GM18867 (cell line): ENCODE measurements at regions not wholly inside any gene's neighbourhood (a gene's known extent, or its start where the extent isn't known, plus 50 kb on each side); places are given as distances from the start of the nearest gene placed in this dataset.
"Not testable (repeated sequence)": the region's sequence is repeated elsewhere in the genome, so short reads cannot be mapped to it uniquely, and the experiment has no call there.

Experiments used
- ATAC-seq: cut with Tn5 transposase; IDR thresholded peaks from one replicate; pipeline ENCODE4 v1.9.1; 2021; ENCODE audit warnings: mild to moderate bottlenecking, moderate library complexity; ENCODE audit not compliant: unreplicated experiment

GRCh38 chr1:166601650-166602278, 237.5 kb upstream of the POGK start:
- no peak for ATAC-seq

GRCh38 chr1:166602801-166603200, 236.5 kb upstream of the POGK start:
- ATAC-seq = not testable (repeated sequence)

DNA sequence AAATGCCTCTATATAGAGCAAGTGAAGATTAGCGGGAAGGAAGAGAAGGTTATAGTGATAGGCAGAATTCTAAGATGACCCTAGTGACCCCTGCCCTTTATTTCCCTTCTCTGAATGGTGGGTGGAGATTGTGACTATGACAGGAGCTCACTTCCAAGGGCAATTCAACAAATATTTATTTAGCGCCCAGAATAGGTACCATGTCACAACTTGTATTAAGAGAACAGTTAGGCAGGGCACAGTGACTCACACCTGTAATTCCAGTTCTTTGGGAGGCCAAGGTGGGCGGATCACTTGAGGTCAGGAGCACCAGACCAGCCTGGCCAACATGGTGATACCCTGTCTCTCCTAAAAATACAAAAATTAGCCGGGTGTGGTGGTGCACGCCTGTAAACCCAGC, 236.0 kb upstream of the POGK start:
- ATAC-seq = no peak

GRCh38 chr1:166605137-166605536, 234.1 kb upstream of the POGK start:
- ATAC-seq = no peak

DNA sequence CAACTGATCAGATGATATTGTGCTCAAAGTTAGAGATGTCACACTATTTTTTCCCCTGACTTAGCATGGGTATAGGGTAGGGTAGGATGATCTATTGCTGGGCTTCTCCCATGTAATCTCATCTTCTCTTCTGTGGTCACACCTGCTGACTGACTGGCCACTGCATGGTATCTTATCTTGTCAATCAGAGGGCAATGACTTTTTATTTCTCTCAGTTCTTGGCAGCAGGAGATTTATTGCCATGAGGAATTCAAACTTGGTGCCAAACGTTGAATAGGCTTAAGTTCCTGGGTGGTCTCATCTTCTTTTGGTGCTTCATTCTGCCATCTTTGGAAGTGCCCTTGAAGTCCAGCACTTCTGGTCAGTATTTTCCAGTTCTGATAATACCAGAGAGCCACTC, 226.4 kb upstream of the POGK start:
- ATAC-seq = no peak

DNA sequence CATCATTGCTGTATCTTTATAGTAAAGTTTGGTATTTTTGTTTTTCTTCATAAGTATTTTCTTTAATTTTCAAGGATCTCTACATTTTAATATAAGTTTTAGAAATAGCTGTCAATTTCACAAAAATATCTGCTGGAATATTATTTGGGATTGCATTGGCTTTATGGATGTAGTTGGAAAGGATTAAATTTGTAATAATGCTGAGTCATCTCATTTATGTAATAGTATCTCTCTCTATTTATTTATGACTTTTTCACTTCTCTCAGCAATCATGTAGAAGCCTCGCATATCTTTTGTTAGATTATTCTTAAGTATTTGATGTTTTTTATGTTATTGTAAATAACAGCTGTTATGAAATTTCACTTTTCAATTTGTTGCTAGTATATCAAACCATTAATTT, 223.1 kb upstream of the POGK start:
- no peak for ATAC-seq

- no peak for ATAC-seq
These were observed 212.6 kb upstream of the POGK start for GRCh38 chr1:166626711-166627110.

DNA sequence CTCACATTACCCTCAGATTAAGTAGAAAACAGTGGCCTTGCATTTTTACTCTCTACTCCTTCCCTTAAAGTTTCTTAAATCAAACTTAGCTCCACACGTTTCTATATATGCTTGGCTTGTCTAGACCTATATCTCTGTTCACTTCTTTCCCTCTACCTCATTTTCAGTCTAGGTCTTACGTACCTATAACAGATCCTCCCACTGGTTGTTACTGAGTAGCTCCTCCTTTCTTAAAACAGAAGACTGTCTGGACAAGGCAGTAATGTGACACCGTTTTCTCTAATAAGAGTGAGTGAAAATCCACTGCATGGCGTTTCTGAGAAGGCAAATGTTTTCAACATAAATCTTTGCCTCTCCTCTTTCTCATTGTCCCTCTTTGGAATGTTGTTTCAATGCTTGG, 211.7 kb upstream of the POGK start:
- ATAC-seq = no peak

- no peak for ATAC-seq
These were observed 211.0 kb upstream of the POGK start for GRCh38 chr1:166628259-166628658.

- ATAC-seq = no peak
These were observed 209.3 kb upstream of the POGK start for GRCh38 chr1:166629946-166630345.

DNA sequence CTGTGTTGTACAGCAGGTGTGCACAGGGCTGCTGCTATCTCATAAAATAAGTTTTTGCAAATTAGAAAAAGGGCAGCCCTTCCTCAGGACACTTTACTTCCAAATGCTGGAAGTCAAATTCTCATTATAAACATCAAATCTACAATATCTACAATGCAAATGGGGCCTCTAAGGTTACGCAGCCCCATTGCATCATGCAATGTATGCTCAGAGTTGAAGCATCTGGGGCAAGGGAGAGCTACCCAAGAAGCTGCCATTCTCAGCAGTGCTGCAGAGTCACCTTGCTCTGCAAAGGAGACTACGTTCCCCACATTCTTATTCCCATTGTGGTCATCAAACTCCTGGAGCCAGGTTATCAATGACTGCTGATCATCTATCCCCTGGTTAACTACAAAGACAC, 208.9 kb upstream of the POGK start:
- ATAC-seq = no peak

DNA sequence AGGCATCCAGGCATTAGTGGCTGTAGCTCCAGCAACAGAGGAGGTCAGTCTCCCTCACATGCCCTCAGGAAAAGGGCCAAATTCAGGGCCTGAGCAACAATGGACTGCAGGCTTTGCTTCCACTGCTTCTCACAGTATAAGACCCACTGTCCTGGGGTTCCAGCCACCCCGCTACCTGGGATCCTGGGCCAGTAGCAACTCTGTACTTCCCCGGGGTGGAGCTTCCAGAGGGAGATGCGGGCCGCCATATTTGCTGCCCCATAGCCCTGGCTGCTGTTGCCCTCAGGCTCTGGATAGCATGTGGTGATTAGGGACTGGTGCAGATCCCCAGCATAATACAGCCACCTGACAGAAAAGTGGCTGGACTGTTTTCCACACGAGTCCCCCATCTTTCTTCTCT, 201.1 kb upstream of the POGK start:
- ATAC-seq = no peak

DNA sequence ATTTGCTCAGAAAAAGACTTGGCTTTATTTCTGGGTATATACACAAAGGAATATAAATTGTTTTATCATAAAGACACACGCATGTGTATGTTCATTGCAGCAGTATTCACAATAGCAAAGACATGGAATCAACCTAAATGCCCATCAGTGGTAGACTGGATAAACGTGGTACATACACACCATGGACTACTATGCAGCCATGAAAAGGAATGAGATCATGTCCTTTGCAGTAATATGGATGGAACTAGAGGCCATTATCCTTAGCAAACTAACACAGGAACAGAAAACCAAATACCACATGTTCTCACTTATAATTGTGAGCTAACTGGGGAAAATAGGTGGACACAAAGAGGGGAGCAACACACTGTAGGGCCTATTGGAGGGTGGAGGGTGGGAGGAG, 182.0 kb upstream of the POGK start:
- not testable (repeated sequence) for ATAC-seq

DNA sequence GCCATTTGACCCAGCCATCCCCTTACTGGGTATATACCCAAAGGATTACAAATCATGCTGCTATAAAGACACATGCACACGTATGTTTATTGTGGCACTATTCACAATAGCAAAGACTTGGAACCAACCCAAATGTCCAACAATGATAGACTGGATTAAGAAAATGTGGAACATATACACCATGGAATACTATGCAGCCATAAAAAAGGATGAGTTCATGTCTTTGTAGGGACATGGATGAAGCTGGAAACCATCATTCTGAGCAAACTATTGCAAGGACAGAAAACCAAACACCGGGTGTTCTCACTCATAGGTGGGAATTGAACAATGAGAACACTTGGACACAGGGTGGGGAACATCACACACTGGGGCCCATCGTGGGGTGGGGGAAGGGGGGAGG, 172.5 kb upstream of the POGK start:
- not testable (repeated sequence) for ATAC-seq

- ATAC-seq = not testable (repeated sequence)
These were observed 171.7 kb upstream of the POGK start for GRCh38 chr1:166667600-166667999.

DNA sequence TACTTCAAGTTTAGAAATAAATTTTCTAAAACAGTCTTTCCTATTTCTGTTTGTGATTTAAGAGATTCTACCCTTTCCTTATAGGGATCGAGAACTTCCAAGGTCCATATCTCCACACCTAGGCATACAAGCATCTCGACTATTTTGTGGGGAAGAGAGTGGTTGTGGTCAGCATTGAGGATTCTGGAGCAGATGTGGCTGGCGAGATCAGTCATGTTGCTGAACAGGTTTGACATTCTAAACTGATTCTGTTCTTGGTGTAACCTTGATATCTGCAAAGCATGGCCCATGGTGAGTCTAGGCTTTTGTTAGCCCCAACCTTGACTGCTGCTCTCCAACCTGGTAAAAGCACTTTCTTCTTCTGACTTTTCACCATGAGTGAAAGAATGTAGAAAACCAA, 167.6 kb upstream of the POGK start:
- no peak for ATAC-seq

DNA sequence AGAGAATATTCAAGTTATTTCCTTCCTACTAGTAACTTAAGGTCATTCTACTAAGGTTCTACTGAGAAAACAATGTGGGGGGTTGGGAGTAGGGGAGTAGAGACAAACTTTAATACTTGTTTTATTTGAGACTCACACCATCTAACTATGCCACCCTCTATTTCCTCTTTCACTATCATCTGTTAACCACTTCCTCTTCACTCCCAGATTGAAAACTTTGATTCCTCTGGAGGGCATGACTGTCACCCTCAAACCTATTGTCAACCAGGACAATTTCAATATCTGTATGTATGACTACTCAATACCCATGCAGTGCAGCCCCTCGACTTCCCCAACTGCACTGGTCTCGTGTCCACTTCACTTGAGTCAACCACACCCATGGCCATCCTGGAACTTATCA, 165.6 kb upstream of the POGK start:
- ATAC-seq = no peak

- no peak for ATAC-seq
These were observed 164.1 kb upstream of the POGK start for GRCh38 chr1:166675213-166675612.

DNA sequence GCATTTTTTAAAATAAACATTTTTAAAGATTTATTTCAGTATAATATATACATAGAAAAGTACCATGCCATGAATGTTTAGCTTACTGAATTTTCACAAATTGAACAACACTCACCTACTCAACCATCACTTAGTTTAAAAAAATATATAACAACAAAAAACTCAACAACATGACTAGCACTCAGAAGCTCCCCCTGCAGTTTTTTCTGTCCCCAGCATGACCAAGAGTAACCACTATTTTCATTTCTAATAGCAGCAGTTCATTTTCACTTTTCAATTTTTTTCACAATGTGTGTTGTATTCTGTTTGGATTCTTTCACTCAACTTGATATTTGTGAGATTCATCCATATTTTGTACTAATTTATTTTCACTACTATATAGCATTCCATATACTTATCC, 162.3 kb upstream of the POGK start:
- no peak for ATAC-seq

GRCh38 chr1:166679369-166679768, 159.9 kb upstream of the POGK start:
- no peak for ATAC-seq

- no peak for ATAC-seq
These were observed 156.7 kb upstream of the POGK start for GRCh38 chr1:166682588-166682987.

- ATAC-seq = not testable (repeated sequence)
These were observed 154.6 kb upstream of the POGK start for GRCh38 chr1:166684669-166685068.

DNA sequence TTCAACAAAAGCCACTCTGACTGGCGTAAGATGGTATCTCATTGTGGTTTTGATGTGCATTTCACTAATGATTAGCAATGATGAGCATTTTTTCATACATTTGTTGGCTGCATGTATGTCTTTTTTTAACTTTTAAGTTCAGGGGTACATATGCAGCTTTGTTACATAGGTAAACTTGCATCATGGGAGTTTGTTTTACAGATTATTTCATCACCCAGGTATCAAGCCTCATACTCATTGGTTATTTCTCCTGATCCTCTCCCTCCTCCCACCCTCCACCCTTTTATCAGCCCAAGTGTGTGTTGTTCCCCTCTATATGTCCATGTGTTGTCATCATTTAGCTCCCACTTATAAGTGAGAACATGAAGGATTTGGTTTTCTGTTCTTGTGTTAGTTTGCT, 154.1 kb upstream of the POGK start:
- no peak for ATAC-seq
